HCEC 1CT (cell line): ENCODE measurements at regions not wholly inside any gene's neighbourhood (a gene's known extent, or its start where the extent isn't known, plus 50 kb on each side); places are given as distances from the start of the nearest gene placed in this dataset.
A peak's percentile ranks its signal among the peaks of the same experiment; 100 is the strongest.
"Not testable (repeated sequence)": the region's sequence is repeated elsewhere in the genome, so short reads cannot be mapped to it uniquely, and the experiment has no call there.

Source experiments
- DNase-seq: peaks from one replicate; pipeline ENCODE4 v3.0.0-alpha.2; 2017

DNA sequence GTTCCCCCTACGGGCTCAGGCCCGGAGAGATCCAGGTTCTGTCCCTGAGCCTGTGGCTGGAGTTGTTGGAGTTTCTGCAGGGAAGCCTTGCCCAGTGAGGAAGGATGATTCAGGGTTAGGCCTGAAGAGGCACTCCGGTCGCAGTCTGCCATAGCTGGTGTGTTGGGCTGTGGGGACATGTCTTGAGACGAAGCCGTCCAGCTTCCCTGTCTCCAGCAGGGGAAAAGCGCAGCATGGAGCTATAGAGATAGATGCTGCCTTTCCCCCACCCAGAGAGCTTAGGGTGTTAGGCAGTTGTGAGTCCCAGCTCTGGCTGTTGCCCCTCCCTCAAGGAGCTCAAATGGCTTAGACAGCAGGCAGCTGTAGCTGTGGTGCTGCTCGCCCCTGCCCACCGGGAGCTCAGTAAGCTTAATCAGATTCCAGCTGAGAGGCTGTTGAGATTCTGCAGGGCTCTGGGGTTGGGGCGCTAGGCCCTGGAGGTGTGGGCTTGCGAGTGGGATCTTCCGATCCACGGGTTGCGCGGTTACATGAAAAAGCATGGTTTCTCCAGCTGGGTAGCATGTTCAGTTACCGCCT, 103.9 kb downstream of the PMAIP1 start:
- DNase-seq: no peak

DNA sequence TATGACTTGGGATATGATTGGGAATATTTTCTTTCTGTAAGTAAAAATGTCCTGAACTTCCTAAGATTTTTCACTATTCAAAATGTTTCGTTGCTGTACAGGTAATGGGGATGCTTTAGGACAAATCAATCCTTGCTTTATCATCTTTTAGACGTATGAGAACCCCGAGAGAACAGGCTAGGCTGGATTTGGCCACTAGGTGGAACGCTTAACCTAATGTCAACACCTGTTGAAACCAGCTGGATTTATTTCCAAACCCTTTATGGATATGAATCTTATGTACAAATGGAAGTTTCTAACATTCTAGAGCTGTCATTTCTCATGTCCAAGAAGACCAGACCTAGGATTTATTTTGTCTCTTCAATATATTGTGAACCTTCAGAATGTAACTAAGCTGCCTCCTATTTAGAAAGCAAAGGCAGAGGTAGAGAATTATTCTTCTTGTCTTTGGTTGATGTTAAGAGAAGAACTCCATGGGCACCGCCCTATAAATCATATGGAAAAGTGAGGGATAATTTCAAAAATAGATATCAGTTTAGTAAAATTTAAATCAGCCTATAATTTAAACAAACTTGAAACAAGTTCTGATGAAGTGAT, 96.7 kb downstream of the PMAIP1 start:
- DNase-seq: peak; percentile 55

DNA sequence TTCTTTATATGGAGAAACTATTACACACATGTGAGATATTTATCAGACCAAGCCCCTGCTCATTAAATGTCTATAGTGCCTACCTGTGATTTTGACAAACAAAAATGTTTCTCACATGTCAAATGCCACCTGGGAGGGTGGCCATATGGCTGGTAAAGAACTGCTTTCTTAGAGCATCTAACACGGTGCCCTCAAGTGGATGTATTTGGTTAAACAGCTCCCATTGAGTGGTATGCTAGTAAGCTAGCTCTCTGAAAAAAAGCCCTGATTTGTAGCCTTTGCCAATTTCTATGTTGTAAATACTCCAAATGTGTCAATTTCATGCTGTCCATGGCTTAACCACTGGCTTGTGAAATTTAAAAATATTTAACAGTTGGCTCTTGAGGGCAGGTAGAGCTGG, 94.6 kb downstream of the PMAIP1 start:
- DNase-seq: peak; percentile 11

DNA sequence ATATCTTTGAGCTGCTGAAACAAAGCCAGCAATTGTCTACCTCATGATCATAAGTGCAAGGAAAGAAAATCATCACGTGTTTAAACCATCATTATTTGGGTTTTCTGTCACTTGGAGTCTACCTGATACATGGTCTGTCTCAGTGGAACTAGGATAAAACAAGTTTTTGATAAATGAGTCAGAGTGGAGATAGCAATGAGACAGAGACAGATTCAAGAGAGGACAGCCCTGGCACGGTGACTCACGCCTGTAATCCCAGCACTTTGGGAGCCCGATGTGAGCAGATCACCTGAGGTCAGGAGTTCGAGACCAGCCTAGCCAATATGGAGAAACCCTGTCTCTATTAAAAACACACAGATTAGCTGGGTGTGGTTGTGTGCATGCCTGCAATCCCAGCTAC, 93.8 kb downstream of the PMAIP1 start:
- DNase-seq: no peak

DNA sequence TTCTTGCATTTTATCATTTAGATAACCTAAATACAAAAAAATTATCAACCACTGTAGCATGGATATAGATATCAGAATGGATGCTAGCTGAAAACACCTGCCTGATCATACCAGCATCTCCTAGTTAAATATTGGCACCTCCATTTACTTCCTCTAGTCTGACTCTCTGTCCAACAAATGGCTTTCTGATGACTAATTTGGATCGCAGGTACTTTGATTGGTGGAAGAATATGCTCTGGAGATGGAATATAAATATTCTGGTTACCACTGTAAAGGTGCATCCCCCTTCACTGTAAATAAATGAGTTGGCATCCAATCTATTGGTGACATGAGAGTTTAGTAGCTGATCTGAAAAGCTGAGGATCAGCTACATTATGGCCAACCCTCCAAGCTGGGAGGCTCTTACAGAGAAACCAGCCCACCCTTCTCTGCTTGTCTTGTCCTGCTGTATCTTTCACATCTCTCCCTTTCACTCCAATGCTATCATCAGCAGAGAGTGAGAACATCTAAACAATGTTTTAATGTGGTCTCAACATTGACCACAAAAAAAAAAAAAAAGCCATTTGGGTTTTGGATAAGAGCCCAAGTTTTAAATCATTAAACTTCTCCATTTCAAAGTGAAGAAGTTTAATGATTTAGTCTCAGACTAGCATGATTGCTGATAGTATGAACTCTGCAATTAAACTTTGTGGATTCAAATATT, 90.5 kb downstream of the PMAIP1 start:
- DNase-seq: no peak

DNA sequence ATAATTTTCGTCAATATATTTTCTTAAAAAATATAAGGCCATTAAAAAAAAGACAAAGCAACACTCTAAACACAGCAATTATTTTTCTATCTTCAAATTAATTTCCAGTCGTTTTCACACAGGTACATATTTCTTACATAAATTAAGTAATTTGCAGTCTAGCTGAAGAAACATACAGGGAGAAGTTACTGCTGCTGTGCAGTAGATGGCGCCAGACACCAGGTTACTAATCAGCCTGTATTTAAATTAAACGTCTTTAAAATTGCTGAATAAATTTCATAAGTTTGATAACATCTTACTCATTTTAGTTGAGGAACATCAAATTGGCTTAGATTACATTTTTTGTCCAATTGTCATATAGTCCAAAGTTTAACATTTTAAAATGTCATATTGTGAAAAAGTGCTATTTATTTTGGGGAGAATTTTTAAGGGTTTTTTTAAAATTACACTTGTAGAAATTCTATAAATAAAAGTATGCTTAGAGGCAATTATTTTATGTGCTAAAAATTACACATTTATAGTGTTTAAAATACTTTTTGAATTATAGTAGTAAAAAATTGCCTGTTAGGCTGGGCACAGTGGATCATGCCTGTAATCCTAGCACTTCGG, 88.4 kb downstream of the PMAIP1 start:
- DNase-seq: peak; percentile 56

DNA sequence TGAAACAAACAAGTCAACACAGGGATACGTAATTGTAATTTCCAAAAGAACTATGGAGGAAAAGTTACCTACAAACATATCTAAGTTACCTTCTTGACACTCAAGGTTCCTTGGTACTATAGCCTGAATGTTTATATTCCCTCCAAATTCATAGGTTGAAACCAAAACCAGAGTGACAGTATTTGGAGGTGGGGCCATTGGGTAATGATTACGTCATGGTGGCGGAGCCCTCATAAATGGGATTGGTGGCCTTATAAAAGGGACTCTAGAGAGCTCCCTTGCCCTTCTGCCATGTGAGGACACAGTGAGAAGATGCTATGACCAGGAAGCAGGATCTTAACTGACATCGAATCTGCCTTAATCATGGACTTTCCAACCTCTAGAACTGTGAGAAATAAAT, 87.3 kb downstream of the PMAIP1 start:
- no peak for DNase-seq

DNA sequence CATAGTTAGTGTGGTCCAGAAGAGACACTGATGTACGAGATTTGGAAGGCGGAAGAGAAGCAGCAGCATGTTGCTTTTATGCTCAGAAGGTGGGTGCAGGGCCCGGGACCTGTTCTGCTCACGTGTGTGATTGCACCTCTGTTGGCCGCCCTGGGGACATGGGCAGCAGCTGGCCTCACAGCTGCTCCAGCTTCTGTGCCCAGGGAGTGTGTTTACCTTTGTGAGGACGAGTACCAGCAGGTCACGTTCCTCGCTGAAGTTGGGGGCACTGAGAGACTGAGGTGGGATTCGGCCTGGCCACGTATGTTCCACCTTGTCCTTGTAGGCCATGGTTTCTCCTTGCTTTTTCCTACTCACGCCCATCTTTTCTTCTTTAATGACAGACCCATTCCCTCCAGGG, 86.3 kb downstream of the PMAIP1 start:
- no peak for DNase-seq

DNA sequence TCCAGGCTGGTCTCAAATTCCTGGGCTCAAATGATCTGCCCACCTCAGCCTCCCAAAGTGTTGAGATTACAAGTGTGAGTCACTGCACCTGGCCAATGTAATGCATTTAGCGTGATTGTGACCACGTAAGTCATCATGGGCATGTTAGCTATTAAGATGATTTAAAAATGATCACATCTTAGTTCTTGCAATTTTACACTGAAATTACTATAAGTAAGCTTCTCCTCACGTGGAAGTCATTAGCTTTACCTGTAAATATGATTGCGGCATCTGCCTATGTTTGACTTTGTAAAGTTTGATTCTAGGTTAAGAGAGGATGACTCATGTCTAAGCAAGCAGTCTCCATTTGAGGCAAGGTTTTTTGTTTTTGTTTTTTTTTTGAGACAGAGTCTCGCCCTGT, 85.5 kb downstream of the PMAIP1 start:
- no peak for DNase-seq

DNA sequence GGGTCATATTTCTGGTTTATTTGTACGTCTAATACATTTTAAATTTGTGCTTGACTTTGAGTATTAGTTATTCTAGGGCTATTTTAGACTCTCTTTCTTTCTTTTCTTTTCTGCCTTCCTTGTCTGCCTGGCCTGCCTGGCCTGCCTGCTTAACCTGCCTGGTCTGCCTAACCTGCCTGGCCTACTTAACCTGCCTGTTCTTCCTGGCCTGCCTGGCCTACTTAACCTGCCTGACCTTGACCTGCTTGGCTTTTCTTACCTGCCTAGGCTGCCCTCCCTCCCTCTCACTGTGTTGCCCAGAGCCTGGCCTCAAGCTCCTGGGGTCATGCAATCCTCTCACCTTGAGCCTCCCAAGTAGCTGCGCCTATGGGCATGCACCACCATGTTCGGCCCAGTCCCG, 83.7 kb downstream of the PMAIP1 start:
- DNase-seq: no peak

DNA sequence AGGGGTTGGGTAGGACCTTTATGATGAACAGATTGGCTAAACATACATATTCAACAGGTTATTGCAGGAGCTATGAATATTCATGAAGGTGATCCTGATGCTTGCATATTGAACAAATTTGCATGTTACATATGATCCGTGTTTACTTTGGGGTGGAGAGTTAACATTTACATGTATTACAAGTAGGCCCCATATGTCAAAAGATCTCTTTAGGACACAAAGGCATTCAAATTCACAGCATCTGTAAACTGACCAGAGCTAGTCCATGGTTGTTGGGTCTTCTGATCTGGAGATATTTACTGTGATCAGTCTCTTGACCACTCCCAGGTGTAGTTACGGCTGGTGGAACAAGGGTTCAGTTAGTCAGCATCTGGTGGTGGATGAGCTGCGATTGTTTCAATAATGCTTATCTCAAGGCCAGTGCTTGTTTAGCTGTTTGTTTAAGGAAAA, 80.4 kb downstream of the PMAIP1 start:
- no peak for DNase-seq

DNA sequence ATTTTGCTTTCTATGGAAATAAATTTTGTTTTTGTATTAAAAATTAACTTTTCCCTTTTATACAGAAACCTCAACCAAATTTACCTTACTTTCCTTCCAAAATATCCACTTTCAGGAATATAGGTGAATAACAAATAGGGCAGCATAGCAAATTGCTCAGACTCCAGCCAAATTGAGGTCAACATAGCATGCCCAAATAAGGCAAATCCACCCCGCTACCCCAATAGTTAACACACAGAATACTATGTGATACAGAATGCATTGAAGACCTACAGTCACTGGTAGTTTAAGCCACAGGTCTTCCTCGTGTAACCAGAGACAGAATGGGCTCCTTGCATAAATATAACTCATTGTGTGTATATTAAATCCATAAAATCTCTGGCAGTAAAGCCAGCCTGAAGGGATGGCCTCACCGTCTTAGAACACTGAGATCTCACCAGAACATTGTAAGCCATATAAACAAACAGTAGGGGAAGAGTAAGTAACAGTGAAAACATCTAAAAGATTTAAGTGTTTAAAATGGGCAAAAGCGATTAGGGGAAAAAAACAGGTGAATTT, 72.2 kb downstream of the PMAIP1 start:
- no peak for DNase-seq

DNA sequence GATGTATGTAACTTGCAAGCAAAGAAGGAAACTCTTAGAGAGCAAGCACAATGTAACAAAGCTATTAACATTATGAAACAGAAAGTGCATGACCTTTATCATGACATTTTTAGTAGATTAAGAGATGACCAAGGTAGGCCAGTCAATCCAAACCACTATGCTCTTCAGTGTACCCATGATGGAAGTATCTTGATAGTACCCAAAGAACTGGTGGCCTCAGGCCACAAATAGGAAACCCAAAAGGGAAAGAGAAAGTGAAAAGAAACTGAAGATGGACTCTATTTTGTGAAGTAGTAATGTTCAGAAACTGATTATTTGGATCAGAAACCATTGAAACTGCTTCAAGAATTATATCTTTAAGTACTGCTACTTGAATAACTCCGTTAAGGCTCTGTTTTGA, 71.3 kb downstream of the PMAIP1 start:
- not testable (repeated sequence) for DNase-seq

DNA sequence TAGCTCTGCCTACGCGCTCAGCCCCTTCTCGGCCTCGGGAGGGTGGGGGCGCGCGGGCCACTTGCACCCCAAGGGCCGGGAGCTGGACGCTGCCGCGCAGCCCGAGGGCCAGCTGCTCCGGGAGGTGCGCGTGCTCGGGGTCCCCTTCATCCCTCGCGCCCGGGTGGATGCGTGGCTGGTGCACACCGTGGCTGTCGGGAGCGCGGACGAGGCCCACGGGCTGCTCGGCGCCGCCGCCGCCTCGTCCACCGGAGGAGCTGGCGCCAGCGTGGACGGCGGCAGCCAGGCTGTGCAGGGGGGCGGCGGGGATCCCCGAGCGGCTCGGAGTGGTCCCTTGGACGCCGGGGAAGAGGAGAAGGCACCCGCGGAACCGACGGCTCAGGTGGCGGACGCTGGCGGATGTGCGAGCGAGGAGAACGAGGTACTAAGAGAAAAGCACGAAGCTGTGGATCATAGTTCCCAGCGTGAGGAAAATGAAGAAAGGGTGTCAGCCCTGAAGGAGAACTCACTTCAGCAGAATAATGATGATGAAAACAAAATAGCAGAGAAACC, 69.8 kb downstream of the PMAIP1 start:
- DNase-seq: not testable (repeated sequence)

DNA sequence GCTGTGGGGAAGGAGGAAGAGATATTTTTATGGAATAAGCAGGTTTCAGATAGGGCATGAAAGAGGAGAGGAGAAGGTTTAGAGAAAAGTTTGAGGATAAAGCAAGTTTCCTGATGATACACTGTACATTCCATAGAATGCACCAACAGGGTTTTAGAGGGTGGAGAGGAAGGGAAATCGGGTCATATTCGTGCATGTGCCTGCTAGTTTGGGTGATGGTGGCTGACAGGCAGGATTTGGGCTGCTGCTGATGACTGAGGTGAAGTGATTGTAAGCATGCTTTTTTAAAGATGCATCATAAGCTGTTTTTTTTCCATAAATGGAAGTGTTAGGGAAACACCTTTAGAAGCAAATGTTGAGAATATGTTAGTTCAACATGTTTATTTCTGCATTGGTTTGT, 68.8 kb downstream of the PMAIP1 start:
- DNase-seq: no peak

DNA sequence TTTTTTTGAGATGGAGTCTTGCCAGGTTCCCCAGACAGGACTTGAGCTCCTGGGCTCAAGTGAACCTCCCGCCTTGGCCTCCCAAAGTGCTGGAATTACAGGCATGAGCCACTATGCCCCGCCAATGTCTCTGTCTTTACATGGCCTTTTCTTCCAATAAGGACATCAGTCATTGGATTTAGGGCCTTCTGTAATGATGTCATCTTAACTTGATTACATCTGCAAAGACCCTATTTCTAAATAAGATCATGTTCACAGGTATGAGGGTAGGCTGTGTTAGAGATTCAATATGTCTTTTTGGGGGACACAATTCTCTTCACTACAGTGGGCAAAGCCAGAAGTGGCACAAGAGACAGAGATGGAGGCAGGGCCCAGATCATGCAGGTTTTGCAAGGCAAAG, 68.1 kb downstream of the PMAIP1 start:
- no peak for DNase-seq

DNA sequence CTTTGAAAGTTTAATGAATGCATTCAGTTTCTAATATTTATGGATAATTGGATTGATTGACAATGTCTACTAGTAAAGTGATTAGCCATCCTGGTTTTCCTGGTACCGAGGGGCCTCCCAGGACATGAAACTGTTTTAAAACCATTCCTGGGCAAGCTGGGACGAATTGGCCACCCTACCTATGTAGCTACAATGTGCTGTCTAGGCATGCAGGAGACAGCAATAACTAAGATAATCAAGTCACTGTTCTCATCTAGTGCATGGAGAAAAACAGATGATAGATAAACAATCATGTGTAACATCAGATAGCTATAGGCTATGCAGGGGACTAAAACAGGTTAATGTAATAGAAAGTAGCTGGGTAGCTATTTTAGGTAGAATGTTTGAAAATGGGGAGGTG, 67.1 kb downstream of the PMAIP1 start:
- DNase-seq: no peak

DNA sequence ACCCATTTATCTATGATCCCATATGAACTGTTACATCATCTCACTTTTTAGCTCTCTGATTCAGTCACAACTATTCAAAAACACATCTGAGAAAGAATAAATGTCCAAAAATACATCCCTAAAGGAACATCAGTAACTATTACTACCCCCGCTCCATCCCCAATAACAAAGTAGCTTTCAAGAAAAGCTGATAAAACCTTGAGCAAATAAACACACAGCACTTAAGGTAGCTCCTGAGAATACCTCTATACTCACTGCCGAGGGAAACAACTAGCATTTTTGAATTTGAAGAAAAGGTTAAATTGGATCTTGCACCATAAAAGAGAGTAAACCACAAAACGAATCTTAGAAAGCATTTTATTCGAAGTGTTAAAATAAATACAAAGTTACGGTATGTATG, 63.4 kb downstream of the PMAIP1 start:
- no peak for DNase-seq

DNA sequence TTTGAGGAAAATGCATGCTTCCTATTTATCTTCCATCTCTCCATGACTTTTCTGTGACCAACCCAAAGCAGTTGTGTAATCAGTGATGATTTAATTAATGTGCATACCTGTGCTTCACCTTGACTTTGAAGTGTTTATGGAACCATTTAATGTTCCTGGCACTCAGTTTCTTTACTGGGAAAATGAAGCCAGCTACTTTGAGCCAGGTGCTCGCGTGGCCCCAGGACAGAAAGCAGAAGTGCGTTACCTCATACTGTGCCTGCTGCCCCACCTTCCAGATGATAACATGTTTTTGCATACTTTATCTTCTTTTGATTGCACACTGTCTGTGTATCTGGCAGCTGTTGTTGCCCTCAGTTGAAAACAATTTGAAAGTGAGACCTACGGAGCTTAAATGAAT, 61.3 kb downstream of the PMAIP1 start:
- DNase-seq: no peak

DNA sequence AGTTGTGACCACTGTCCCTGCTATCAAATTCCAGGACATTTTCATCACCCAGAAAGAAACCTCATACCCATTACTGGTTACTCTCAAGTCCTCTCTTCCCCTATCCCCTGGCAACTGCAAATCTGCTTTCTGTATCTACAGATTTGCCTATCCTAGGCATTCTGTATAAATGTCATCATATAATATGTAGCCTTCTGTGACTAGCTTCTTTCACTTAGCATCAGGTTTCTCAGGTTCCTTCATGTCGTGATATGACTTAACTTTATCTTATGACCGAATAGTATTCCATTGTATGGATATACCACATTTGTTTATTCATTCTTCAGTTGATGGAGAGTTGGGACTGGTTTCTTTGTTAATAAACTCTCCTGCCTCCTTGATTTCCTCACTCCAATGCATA, 60.5 kb downstream of the PMAIP1 start:
- no peak for DNase-seq

DNA sequence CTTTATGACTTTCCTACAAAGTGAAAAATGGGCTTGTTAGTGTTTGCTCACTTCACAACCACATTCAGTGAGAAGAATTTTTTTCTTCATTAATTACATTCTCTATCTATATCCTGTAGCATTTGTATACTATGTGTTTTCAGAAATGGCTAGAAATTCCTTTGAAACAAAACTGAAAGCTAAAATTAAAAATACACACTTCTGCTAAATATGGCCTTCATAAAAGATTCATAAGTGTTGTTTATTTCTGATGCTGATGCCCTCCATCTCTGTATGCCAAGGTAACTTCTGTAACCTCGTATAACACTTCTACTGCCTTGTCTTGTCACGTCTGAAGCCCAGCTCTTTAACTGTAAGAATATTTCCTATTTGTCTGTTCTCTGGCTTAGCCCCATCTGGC, 59.8 kb downstream of the PMAIP1 start:
- DNase-seq: no peak

DNA sequence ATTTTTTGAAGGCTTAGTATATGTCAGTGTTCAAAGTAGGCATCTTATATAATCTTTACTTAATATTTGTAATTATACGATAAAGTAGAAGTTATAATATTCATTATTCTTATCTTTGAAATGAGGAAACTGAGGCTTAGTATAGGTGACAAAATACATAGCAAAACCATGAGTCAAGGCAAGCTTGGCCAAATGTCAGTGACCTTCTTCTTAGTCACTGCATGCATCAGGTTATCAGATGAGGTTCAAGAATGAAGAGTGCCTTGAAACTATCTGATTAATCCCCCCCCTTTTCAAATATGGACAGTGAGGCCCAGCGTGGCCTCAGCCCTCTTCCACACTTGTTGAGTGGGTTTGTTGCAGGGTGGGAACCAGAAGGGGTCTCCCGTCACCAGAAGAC, 59.3 kb downstream of the PMAIP1 start:
- DNase-seq: peak; percentile 40

DNA sequence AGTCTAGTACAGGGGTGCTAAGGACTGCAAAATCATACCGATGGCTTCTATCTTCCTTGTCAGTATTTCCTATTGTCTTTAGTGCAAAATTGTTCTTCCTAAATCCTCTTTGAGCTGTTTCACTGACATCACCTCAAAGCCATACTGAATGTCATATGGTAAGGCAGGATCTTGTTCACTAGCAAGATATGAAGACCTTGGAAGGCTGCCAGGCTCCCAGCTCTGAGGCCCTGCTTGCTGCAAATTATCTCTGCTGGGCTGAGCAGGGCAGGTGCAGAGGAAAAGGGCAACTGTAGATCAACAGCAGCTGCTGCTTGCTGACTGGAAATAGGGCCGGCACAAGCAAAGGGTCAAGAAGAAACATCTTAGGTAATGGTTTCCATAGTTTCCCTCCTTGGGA, 58.2 kb downstream of the PMAIP1 start:
- peak; percentile 72 for DNase-seq

DNA sequence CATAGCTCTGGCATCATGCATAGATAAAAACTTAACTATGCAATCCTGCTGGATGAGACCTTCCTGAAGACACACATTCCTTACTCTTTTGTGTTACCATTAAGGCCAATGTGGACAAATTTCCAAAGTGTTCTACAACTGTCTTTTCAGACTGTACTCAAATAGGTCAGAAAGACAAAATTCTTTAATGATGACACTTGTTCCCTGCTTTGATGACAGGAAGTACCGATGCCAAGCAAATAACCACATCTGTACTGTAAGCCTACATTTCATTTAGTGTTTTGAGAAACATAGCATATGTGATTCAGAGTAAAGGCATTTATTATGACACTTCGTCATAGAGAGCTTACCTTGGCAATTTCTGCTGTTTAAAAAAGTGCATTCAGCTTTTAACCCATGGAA, 55.0 kb downstream of the PMAIP1 start:
- DNase-seq: peak; percentile 61
